ENCODE measurements at regions not wholly inside any gene's neighbourhood (a gene's known extent, or its start where the extent isn't known, plus 50 kb on each side); places are given as distances from the start of the nearest gene placed in this dataset.

DNA sequence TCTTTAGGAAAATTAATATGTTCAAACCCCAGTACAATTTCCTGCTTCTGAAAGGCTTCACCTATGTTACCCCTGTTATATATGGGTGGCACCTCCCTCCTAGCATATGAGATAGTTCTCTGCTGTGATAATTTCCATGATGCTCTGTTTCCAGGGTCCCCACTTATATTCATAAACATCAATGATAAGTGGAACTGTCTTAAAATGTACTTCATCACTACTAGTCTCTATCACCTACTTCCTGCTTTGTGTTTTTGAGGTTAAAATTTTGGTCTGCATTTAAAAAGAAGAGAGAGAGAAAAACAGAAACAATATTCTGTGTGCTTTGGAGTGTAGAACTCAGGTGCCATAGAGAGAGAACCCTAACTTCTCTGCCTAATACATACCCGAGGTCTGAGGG is 234.7 kb downstream of the HTR1A start:
- Histone ChIP-seq H2AK5ac (ENCODE audit: insufficient read length, low read length) (no peak overlapping the region), H3K4ac (ENCODE audit: low read depth, low read length) (no peak overlapping the region), H4K5ac (ENCODE audit: insufficient read length, low read depth, low read length) (no peak overlapping the region), H3K23me2 (ENCODE audit: insufficient read length, low read depth, low read length, poor library complexity, severe bottlenecking) (no peaks in the 10 kb centered on the region), H3K4me1 (ENCODE audit: insufficient read depth, low read length) (no peaks in the 10 kb centered on the region), H3K79me2 (ENCODE audit: insufficient read depth, low read length) (no peaks in the 10 kb centered on the region), H3K79me1 (ENCODE audit: insufficient read depth, low read depth, low read length, poor library complexity, severe bottlenecking) (no peaks in the 10 kb centered on the region), H2AFZ (ENCODE audit: low read length) (no peak overlapping the region), H3K18ac (ENCODE audit: insufficient read length, low read depth, low read length) (no peak overlapping the region), H4K91ac (ENCODE audit: insufficient read length, low read depth, low read length) (no peak overlapping the region), H2BK12ac (ENCODE audit: insufficient read length, low read depth, low read length) (no peak overlapping the region), H3K14ac (ENCODE audit: insufficient read depth, low read length) (no peak overlapping the region), H3K27me3 (ENCODE audit: insufficient read depth, low read length) (no peaks in the 10 kb centered on the region), H3K56ac (ENCODE audit: insufficient read length, low read depth, low read length) (no peak overlapping the region), H3K27ac (ENCODE audit: insufficient read length, low read depth, low read length) (no peak overlapping the region), H2BK120ac (ENCODE audit: low read depth, low read length, poor library complexity, severe bottlenecking) (no peak overlapping the region), H3K9me3 (ENCODE audit: control insufficient read depth, low read depth, low read length) (no peaks in the 10 kb centered on the region), H2BK5ac (ENCODE audit: insufficient read length, low read length) (no peak overlapping the region), H2BK15ac (ENCODE audit: low read depth, low read length) (no peak overlapping the region), H4K8ac (replicated peaks; ENCODE audit: insufficient read length, low read depth, low read length) (no peak overlapping the region), H3K23ac (ENCODE audit: insufficient read length, low read depth, low read length) (no peak overlapping the region), H3K4me2 (ENCODE audit: insufficient read depth, insufficient read length, low read length) (no peak overlapping the region), H4K20me1 (ENCODE audit: control insufficient read depth, insufficient read depth, insufficient read length) (no peaks in the 10 kb centered on the region), H3K9ac (ENCODE audit: extremely low read depth, insufficient read length, low read length) (no peak overlapping the region), H2BK20ac (ENCODE audit: low read depth, low read length, poor library complexity, severe bottlenecking) (no peak overlapping the region), H3T11ph (ENCODE audit: low read length) (no peak overlapping the region)
- Mint-ChIP-seq H3K27me3 (ENCODE audit: low read depth) (no peaks in the 10 kb centered on the region), H3K36me3 (ENCODE audit: insufficient read depth in 1 of 3, low read depth in 3 of 3) (no peaks in the 10 kb centered on the region), H3K4me3 (no peak overlapping the region), H3K4me1 (no peaks in the 10 kb centered on the region), H3K9me3 (no peaks in the 10 kb centered on the region), H3K27ac (peak overlapping the region in 1 of 3 experiments; percentile 0; a peak in 1 of 7 replicates)
- WGBS (ENCODE audit: extremely low coverage, insufficient read length, low lambda C conversion rate) = no CpG with 5 or more reads among the region's 1 CpG
- DNase-seq = no peak
- TF ChIP-seq, protein P1, sequence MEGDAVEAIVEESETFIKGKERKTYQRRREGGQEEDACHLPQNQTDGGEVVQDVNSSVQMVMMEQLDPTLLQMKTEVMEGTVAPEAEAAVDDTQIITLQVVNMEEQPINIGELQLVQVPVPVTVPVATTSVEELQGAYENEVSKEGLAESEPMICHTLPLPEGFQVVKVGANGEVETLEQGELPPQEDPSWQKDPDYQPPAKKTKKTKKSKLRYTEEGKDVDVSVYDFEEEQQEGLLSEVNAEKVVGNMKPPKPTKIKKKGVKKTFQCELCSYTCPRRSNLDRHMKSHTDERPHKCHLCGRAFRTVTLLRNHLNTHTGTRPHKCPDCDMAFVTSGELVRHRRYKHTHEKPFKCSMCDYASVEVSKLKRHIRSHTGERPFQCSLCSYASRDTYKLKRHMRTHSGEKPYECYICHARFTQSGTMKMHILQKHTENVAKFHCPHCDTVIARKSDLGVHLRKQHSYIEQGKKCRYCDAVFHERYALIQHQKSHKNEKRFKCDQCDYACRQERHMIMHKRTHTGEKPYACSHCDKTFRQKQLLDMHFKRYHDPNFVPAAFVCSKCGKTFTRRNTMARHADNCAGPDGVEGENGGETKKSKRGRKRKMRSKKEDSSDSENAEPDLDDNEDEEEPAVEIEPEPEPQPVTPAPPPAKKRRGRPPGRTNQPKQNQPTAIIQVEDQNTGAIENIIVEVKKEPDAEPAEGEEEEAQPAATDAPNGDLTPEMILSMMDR (conservative IDR thresholded peaks at IDR 0.05) = no peak

All from H9 (cell line).